Aorta (tissue), 5 donors: ENCODE measurements at regions not wholly inside any gene's neighbourhood (a gene's known extent, or its start where the extent isn't known, plus 50 kb on each side); places are given as distances from the start of the nearest gene placed in this dataset.

Source experiments
- ATAC-seq: fragments of 200-7000 bp; cut with Tn5 transposase; one replicate; pipeline ENCODE4 v1.9.1; 2022; ENCODE audit warnings: moderate library complexity; ENCODE audit not compliant: low FRiP score
- DNase-seq, 2 donors: peaks; one replicate each; pipeline ENCODE4 v3.0.0-alpha.2; 2020
- H3K27ac ChIP-seq, 2 donors: one replicate each; pipeline ENCODE4 v1.5.1; 2013; ENCODE audit warnings: low read length in 2 of 2, mild to moderate bottlenecking in 2 of 2, moderate library complexity in 2 of 2, control low read depth in 1 of 2, inconsistent platforms in 1 of 2, low read depth in 1 of 2
- H3K27me3 ChIP-seq, 2 donors: one replicate each; pipeline ENCODE4 v1.6.1; 2013; ENCODE audit warnings: control low read depth in 1 of 2, low read length in 1 of 2, mild to moderate bottlenecking in 1 of 2, moderate library complexity in 1 of 2; ENCODE audit not compliant: insufficient read depth in 2 of 2, control insufficient read depth in 1 of 2
- H3K36me3 ChIP-seq, 2 donors: one replicate each; pipeline ENCODE4 v1.6.1; 2013; ENCODE audit warnings: control low read depth in 1 of 2, low read length in 1 of 2, mild to moderate bottlenecking in 1 of 2; ENCODE audit not compliant: insufficient read depth in 2 of 2, control insufficient read depth in 1 of 2
- H3K4me1 ChIP-seq, 2 donors: one replicate each; pipeline ENCODE4 v1.6.1; 2013; ENCODE audit warnings: low read length in 2 of 2, control low read depth in 1 of 2, mild to moderate bottlenecking in 1 of 2, moderate library complexity in 1 of 2; ENCODE audit not compliant: insufficient read depth in 2 of 2, control insufficient read depth in 1 of 2
- H3K4me3 ChIP-seq, 2 donors: one replicate each; pipeline ENCODE4 v1.5.1; 2013; ENCODE audit warnings: low read length in 2 of 2, control low read depth in 1 of 2, mild to moderate bottlenecking in 1 of 2
- H3K9me3 ChIP-seq: one replicate; pipeline ENCODE4 v1.6.1; 2013; ENCODE audit warnings: mild to moderate bottlenecking, low read length; ENCODE audit not compliant: control insufficient read depth
- WGBS, 2 donors: extraction: QIAGEN DNeasy Blood & Tissue Kit; methylation state at CpG; one replicate each; pipeline ENCODE4 v1.1.7; 2013; 5-methylcytosine and 5-hydroxymethylcytosine counted together
- intact Hi-C, 2 donors: fragments of 100-400 bp; cut with DNase I; formaldehyde crosslinking; loops; one replicate each; pipeline versions ENCODE4 v1.14.2 to v1.15.0; 2022
- donor health status: healthy with polysubstance abuse.
- donor health status: Bipolar disorder and iron deficiency.
- donor health status: DM: no; HTN: no; CAD: no.
- donor health status: DM: no; HTN: no; CAD: no.
- donor health status: DM: yes; HTN: yes; CAD: no.

DNA sequence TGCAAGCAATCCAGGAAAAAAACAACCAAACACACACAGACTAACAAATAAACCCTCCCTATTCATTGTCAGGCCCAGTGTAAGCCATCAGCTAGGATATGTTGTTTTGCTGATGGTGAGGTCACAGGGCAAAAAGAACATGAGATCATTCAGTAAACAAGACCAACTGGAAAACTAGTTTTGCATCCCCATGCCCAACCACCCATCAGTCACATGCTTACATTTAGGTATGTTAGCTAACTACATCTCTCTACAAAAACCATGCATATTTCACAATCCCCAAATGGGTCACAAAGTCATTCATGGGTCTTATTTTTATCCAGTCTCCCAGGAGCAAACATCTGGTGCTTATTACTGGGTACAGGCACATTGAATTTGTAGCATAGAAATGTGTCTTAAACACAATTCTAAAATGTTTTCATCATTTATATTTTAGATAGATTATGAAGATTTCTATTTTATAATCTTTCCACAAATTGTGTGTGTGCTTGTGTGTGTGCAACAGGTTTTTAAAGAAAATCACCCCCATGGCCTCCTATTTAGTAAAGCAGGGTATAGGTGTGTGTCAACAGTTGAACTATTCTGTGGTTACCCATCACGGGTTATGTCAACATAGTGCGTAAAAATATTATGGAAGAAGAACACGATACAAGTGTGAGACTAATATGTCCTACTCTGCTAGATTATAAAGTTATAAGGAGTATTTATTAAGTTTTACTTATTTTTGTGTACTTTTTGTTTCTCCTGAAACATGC, 103.8 kb upstream of the AKR1E2 start:
- no peaks in the 10 kb centered on the region for H3K36me3 ChIP-seq
- no peak overlapping the region for H3K4me3 ChIP-seq
- no peak for ATAC-seq
- no peak overlapping the region for H3K27ac ChIP-seq
- H3K27me3 ChIP-seq: no peaks in the 10 kb centered on the region
- WGBS, 2 donors: 87 to 95% methylated on average over 3 of the region's 3 CpGs
- H3K4me1 ChIP-seq: no peaks in the 10 kb centered on the region
- DNase-seq: no peak
- no peaks in the 10 kb centered on the region for H3K9me3 ChIP-seq
- intact Hi-C loops: no loop called here

DNA sequence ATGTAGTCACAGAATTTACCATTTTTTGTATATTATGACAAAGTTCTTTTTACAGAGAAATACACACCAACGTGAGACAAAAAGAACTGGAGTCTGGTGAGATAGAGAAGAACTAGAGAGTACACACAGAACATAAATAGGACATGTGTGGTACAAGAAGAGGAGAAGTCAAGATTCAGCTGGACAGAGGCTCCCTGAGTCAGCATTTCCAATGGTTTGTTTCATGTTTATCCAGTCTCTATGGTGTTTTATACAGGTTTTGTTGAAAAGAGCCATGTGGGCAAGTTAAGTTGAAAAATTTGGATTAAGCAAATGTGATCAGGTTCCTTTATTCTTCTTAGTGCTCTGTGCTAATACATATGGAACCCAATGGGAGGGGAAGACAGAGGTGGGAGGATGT, 105.5 kb upstream of the AKR1E2 start:
- WGBS, 2 donors: 2 to 74% methylated on average over 1 of the region's 1 CpG
- no peak for DNase-seq
- intact Hi-C loops: no loop called here
- H3K27me3 ChIP-seq: no peaks in the 10 kb centered on the region
- H3K36me3 ChIP-seq: no peaks in the 10 kb centered on the region
- H3K4me3 ChIP-seq: no peak overlapping the region
- ATAC-seq: no peak
- no peaks in the 10 kb centered on the region for H3K9me3 ChIP-seq
- H3K4me1 ChIP-seq: no peaks in the 10 kb centered on the region
- H3K27ac ChIP-seq: no peak overlapping the region

DNA sequence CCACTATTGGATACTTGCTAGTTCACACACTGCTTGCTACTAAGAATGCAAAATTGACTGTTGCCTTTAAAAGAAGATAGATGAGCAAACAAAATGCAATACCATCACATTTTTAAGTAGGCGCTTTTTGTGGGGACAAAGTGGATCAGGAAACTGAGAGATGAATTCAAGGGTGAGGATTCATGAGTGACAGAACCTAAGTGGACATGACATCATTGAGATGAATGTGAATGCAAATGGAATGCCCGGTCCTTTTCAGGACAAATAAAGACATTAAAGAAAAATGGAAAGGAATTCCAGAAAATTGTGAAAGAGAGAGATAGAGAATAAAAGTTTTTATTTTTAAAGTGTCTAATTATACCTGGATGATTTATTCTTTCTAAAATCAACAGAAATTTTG, 106.3 kb upstream of the AKR1E2 start:
- 95 to 96% methylated on average over 2 of the region's 2 CpGs for WGBS, 2 donors
- Histone ChIP-seq H3K4me1 (no peaks in the 10 kb centered on the region), H3K27me3 (no peaks in the 10 kb centered on the region), H3K27ac (no peak overlapping the region), H3K36me3 (no peaks in the 10 kb centered on the region), H3K4me3 (no peak overlapping the region), H3K9me3 (no peaks in the 10 kb centered on the region)
- intact Hi-C loops: no loop called here
- no peak for ATAC-seq
- no peak for DNase-seq

DNA sequence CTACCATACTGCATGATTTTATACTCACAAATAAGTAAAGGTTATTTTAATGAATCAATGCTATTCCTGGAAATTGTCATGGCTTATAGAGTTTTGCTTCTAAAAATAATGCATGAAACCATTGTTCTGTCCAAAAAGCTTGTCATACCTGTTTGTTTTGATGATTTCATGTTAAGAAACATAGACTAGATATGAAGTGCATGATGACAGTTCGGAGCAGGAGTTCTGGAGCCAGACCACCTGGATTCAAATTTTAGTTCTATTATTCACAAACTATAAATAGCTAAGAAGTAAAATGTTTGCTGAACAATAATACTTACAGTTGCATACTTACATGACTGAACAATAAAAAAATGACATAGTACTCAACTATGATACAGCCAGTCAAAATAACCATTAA, 107.0 kb upstream of the AKR1E2 start:
- H3K4me1 ChIP-seq: no peaks in the 10 kb centered on the region
- H3K36me3 ChIP-seq: no peaks in the 10 kb centered on the region
- ATAC-seq (no peak), DNase-seq (no peak)
- no peak overlapping the region for H3K27ac ChIP-seq
- intact Hi-C loops: no loop called here
- H3K4me3 ChIP-seq: no peak overlapping the region
- no peaks in the 10 kb centered on the region for H3K9me3 ChIP-seq
- no peaks in the 10 kb centered on the region for H3K27me3 ChIP-seq
- 21 to 25% methylated on average over 1 of the region's 1 CpG for WGBS, 2 donors

DNA sequence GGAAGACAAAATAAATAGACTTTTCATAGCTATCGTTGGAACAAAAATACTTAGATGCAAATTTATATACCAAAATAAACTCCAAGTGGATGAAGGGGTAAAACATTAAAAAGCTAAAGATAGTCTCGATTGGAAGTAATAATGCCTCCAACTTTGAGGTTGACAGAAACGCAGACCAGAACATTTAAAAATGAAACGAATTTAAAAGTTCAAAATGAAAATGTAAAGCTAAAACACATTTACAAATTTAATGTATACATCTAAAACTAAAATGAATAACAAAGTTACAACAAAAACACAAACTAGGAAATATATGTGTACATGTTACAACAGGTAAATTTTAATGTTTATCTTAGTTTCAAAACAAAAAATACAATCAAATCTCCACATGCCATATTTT, 107.5 kb upstream of the AKR1E2 start:
- ATAC-seq: no peak
- intact Hi-C loops: no loop called here
- Histone ChIP-seq H3K4me1 (no peaks in the 10 kb centered on the region), H3K4me3 (no peak overlapping the region), H3K36me3 (no peaks in the 10 kb centered on the region), H3K27ac (no peak overlapping the region), H3K27me3 (no peaks in the 10 kb centered on the region), H3K9me3 (no peaks in the 10 kb centered on the region)
- DNase-seq: no peak
- WGBS, 2 donors: 70 to 71% methylated on average over 4 of the region's 4 CpGs

DNA sequence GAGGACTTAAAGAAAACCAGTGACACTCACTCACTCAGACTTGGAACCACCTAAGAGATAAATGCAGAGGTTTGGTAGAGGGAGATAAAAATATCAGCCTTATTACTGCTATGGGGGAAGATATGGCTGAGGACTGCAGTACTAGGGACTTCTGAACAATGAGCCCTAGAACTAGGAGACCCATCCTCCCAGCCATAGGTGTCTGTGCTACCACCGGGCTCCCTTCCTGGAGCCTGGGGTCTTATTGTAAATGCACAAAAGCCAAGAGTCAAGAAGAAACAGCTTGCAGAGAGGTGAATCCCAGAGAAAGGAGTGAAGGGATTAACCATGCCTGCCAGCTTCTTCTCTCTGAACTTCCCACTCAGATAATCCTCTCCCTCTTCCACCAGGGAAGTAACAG, 108.3 kb upstream of the AKR1E2 start:
- no peaks in the 10 kb centered on the region for H3K36me3 ChIP-seq
- H3K4me3 ChIP-seq: no peak overlapping the region
- no peaks in the 10 kb centered on the region for H3K9me3 ChIP-seq
- no peaks in the 10 kb centered on the region for H3K27me3 ChIP-seq
- 95 to 100% methylated on average over 1 of the region's 1 CpG for WGBS, 2 donors
- H3K4me1 ChIP-seq: no peaks in the 10 kb centered on the region
- H3K27ac ChIP-seq: no peak overlapping the region
- intact Hi-C loops: no loop called here
- DNase-seq (no peak), ATAC-seq (no peak)

DNA sequence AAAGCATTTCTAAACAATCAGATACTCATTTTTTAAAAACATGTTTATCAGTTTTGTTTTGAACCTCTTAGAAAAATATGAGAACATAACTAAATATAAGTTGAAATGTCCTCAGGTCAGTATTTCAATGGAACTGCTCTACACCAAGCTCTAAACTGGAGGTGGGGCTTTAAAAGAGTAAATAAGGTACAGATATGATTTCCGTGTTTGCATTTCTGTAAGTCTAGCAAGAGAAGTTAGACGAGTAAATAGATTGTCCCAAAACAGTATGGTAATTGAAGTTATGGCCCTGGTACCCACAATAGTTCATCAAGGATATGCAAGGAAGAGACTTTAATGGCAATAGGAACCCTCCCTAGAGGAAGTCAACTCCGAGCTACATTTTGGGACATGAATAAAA, 115.1 kb upstream of the AKR1E2 start:
- Histone ChIP-seq H3K27me3 (no peaks in the 10 kb centered on the region), H3K36me3 (no peaks in the 10 kb centered on the region), H3K27ac (no peak overlapping the region), H3K4me3 (no peak overlapping the region), H3K4me1 (no peaks in the 10 kb centered on the region), H3K9me3 (no peaks in the 10 kb centered on the region)
- intact Hi-C loops: no loop called here
- 27 to 92% methylated on average over 3 of the region's 3 CpGs for WGBS, 2 donors
- no peak for ATAC-seq
- DNase-seq: no peak

DNA sequence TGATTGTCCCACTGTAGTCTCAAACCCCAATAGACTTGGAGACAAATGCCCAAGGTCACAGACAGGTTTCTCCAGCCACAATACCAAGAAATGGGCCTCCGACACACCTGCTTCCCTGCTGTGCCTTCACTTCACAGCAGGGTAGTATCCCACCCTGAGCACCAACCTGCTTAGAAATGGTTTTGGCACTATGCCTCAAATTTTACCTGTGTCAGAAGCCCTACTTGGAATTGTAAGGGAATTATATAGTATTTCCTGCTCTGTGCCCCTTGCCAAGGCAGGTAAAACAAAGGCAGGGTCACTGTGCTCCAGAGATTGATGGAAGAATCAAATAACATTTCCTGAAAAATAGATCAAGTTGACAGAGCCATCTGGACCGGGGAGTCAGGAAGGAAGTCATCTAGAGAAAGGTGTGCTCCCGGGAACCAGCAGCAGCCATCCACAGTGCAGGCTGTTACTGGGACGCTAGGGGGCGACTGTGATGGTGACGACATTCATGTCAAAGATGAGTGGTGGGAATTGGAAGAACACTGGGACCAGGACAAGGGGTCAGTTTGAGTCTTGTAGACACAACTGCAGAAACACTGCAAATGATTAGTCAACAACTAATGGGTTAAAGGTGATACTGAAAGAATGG, 117.8 kb upstream of the AKR1E2 start:
- DNase-seq (no peak), ATAC-seq (no peak)
- Histone ChIP-seq H3K27me3 (no peaks in the 10 kb centered on the region), H3K4me1 (no peaks in the 10 kb centered on the region), H3K36me3 (no peaks in the 10 kb centered on the region), H3K4me3 (no peak overlapping the region), H3K27ac (no peak overlapping the region), H3K9me3 (no peaks in the 10 kb centered on the region)
- intact Hi-C loops: no loop called here
- WGBS, 2 donors: 60 to 64% methylated on average over 6 of the region's 6 CpGs

DNA sequence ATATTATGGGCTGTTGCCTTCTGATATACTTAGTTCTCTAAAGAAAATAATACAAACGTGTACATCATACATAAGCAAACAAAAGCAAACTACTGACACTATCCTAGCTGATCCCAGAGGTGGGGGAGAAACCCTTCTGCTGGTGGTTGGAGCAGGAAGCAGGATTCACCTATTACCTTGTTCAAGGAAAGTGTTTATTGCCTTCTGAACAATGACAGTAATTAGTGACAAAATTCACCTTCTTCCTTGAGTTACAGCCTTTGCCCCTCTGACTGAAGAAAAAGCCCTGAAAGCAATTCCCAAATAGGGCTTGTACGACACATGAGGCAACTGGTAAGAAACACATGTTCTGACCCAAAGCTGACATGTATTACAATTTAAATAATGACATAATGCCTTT, 118.8 kb upstream of the AKR1E2 start:
- 86 to 89% methylated on average over 2 of the region's 2 CpGs for WGBS, 2 donors
- Histone ChIP-seq H3K4me1 (no peaks in the 10 kb centered on the region), H3K27me3 (no peaks in the 10 kb centered on the region), H3K36me3 (no peaks in the 10 kb centered on the region), H3K9me3 (no peaks in the 10 kb centered on the region), H3K27ac (no peak overlapping the region), H3K4me3 (no peak overlapping the region)
- DNase-seq (no peak), ATAC-seq (no peak)
- intact Hi-C loops: no loop called here
